ENCODE measurements at regions not wholly inside any gene's neighbourhood (a gene's known extent, or its start where the extent isn't known, plus 50 kb on each side); places are given as distances from the start of the nearest gene placed in this dataset.

GRCh38 chr6:93550551-93551276, 131.4 kb upstream of the EPHA7 start:
- CTCF ChIA-PET = no interaction called here

GRCh38 chr6:93549868-93550267, 130.5 kb upstream of the EPHA7 start:
- Mint-ChIP-seq H3K27me3 (no peaks in the 10 kb centered on the region), H3K4me1 (no peaks in the 10 kb centered on the region), H3K36me3 (no peaks in the 10 kb centered on the region), H3K27ac (no peak overlapping the region), H3K9me3 (ENCODE audit: low read depth) (peaks cover 4% of the 10 kb centered on the region), H3K4me3 (no peak overlapping the region)
- CTCF ChIA-PET = no interaction called here
- DNase-seq (no peak), ATAC-seq (no peak)

More at GRCh38 chr6:93550551-93551276, 131.4 kb upstream of the EPHA7 start:
- Mint-ChIP-seq H3K9me3 (ENCODE audit: low read depth) (peaks cover 4% of the 10 kb centered on the region), H3K4me1 (no peaks in the 10 kb centered on the region), H3K4me3 (no peak overlapping the region), H3K27me3 (no peaks in the 10 kb centered on the region), H3K36me3 (no peaks in the 10 kb centered on the region), H3K27ac (no peak overlapping the region)
- no peak for DNase-seq
- ATAC-seq = no peak

- no peaks in the 10 kb centered on the region for H3K4me1 Mint-ChIP-seq
- no peak overlapping the region for H3K27ac Mint-ChIP-seq
- CTCF ChIA-PET = no interaction called here
- DNase-seq (no peak), ATAC-seq (no peak)
- H3K27me3 Mint-ChIP-seq = no peaks in the 10 kb centered on the region
- H3K4me3 Mint-ChIP-seq = no peak overlapping the region
- no peaks in the 10 kb centered on the region for H3K36me3 Mint-ChIP-seq
- peaks cover 2% of the 10 kb centered on the region for H3K9me3 Mint-ChIP-seq (ENCODE audit: low read depth)
These were observed 105.5 kb upstream of the EPHA7 start for GRCh38 chr6:93524671-93525451.

DNA sequence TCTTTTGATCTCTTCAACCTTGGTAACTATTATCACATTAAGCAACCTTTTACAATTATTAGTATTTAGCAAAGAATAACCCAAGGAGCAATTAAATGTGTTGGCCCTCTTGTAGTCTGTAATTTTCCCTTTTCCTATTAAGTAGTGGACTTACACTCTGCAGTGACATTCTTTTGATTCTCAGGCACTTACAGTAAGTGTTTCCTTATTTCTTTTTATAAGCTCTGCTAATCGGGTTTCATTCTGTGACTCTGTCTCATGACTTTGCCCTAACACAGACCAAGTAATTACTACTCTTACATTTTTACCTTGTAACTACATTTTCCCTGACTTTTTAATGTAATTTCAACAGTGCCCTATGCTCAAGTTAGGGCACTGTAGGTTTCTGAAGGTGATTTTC, 104.0 kb upstream of the EPHA7 start:
- Mint-ChIP-seq H3K27me3 (no peaks in the 10 kb centered on the region), H3K4me1 (no peaks in the 10 kb centered on the region), H3K27ac (no peak overlapping the region), H3K9me3 (ENCODE audit: low read depth) (peaks cover 4% of the 10 kb centered on the region), H3K36me3 (no peaks in the 10 kb centered on the region), H3K4me3 (no peak overlapping the region)
- CTCF ChIA-PET = no interaction called here
- ATAC-seq (no peak), DNase-seq (no peak)

DNA sequence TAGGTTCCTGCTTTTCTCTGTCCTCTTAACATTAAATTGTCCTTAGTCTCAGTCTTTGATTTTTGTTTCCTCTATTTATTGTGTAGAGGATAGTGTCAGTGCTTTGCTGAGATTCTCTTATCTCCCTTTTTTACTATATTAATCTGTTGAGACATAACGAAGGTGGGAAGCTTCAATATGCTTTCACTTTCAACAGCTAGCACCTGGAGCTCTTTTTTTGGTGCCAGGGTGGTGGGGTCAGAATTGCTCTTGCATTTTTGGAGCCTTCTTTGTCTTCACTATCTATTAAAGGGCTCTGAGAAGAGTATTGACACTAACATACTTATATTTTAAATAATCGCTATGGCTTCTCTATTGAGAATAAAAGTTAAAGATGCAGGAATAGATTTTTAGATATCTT, 97.1 kb upstream of the EPHA7 start:
- peaks cover 9% of the 10 kb centered on the region for H3K9me3 Mint-ChIP-seq (ENCODE audit: low read depth)
- CTCF ChIA-PET = no interaction called here

GRCh38 chr6:93515736-93516135, 96.4 kb upstream of the EPHA7 start:
- CTCF ChIA-PET = no interaction called here
- Mint-ChIP-seq H3K4me3 (no peak overlapping the region), H3K27me3 (no peaks in the 10 kb centered on the region), H3K27ac (no peak overlapping the region), H3K36me3 (no peaks in the 10 kb centered on the region), H3K4me1 (no peaks in the 10 kb centered on the region), H3K9me3 (ENCODE audit: low read depth) (peaks cover 9% of the 10 kb centered on the region)
- no peak for DNase-seq
- no peak for ATAC-seq

More for the DNA sequence above, 97.1 kb upstream of the EPHA7 start:
- DNase-seq = no peak
- Mint-ChIP-seq H3K4me1 (no peaks in the 10 kb centered on the region), H3K4me3 (no peak overlapping the region), H3K27me3 (no peaks in the 10 kb centered on the region), H3K27ac (no peak overlapping the region), H3K36me3 (no peaks in the 10 kb centered on the region)
- no peak for ATAC-seq

DNA sequence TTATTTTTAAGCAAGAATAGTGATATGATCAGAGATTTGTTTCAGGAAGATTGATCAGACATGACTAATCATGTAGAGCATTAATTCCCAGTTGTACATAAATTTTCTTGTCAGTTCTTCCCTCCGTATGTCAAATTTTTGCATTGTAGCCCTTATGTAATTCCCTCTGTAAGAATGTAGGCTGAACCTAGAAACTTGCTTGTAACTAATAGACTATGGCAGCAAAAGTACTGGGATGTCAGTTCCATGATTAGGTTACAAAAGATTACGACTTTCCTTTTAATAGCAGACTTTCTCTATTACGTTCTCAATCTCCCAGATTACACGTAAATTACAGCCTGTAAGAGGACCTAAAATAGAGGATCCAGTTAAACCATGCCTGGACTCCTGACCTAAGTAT, 79.4 kb upstream of the EPHA7 start:
- Mint-ChIP-seq H3K4me3 (no peak overlapping the region), H3K27me3 (no peaks in the 10 kb centered on the region), H3K36me3 (no peaks in the 10 kb centered on the region), H3K4me1 (no peaks in the 10 kb centered on the region), H3K9me3 (ENCODE audit: low read depth) (no peaks in the 10 kb centered on the region), H3K27ac (no peak overlapping the region)
- ATAC-seq (no peak), DNase-seq (no peak)
- CTCF ChIA-PET = no interaction called here

GRCh38 chr6:93496548-93496947, 77.2 kb upstream of the EPHA7 start:
- H3K4me1 Mint-ChIP-seq = no peaks in the 10 kb centered on the region
- no peaks in the 10 kb centered on the region for H3K36me3 Mint-ChIP-seq
- no peak for DNase-seq
- H3K27me3 Mint-ChIP-seq = no peaks in the 10 kb centered on the region
- H3K27ac Mint-ChIP-seq = no peak overlapping the region
- no peak for ATAC-seq
- H3K9me3 Mint-ChIP-seq (ENCODE audit: low read depth) = no peaks in the 10 kb centered on the region
- H3K4me3 Mint-ChIP-seq = no peak overlapping the region
- CTCF ChIA-PET = no interaction called here

DNA sequence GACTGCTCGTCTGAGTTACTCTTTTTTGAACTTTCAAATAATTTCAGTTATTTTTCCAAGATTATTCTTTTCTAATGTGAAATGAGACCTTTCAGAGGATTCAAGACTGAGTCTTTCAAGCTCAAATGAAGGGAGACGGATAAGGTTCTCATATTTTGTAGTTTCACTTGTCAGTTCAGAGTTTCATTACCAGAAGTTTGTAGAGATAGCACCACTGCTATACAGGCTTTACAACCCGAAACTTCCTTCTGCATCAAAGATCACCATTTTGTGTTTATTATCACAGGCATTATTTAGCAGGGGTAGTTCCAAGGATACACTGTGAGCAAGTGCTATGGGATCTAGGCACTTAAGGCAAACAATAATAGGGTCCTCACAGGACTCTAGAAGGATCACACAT, 74.7 kb upstream of the EPHA7 start:
- no peaks in the 10 kb centered on the region for H3K9me3 Mint-ChIP-seq (ENCODE audit: low read depth)
- no peaks in the 10 kb centered on the region for H3K4me1 Mint-ChIP-seq
- DNase-seq (no peak), ATAC-seq (no peak)
- no peak overlapping the region for H3K27ac Mint-ChIP-seq
- H3K4me3 Mint-ChIP-seq = no peak overlapping the region
- CTCF ChIA-PET = no interaction called here
- no peaks in the 10 kb centered on the region for H3K27me3 Mint-ChIP-seq
- no peaks in the 10 kb centered on the region for H3K36me3 Mint-ChIP-seq

DNA sequence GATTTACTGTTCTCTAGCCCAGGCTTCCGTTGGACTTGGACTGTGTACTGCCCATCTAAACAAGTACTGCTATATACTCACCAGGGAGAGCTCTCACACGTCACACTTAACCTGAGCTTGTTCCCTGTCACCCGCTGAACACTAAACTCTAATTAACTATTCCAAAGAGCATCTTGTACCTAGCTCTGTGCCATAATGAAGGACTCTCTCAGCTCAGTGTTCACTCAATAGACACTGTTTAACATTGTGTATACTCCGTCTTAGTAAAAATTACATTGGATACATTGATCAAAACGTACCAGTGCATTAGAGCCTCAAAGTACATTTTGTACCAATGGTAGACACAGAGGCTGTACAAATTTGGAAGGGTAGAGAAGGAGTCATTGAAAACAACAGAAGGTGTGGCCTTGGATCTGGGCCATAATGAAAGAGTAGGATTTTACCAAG, 55.4 kb upstream of the EPHA7 start:
- DNase-seq (no peak), ATAC-seq (no peak)
- no peaks in the 10 kb centered on the region for H3K4me1 Mint-ChIP-seq
- no peak overlapping the region for H3K4me3 Mint-ChIP-seq
- no peaks in the 10 kb centered on the region for H3K36me3 Mint-ChIP-seq
- CTCF ChIA-PET = no interaction called here
- H3K27me3 Mint-ChIP-seq = no peaks in the 10 kb centered on the region
- no peak overlapping the region for H3K27ac Mint-ChIP-seq
- peaks cover 11% of the 10 kb centered on the region for H3K9me3 Mint-ChIP-seq (ENCODE audit: low read depth)

DNA sequence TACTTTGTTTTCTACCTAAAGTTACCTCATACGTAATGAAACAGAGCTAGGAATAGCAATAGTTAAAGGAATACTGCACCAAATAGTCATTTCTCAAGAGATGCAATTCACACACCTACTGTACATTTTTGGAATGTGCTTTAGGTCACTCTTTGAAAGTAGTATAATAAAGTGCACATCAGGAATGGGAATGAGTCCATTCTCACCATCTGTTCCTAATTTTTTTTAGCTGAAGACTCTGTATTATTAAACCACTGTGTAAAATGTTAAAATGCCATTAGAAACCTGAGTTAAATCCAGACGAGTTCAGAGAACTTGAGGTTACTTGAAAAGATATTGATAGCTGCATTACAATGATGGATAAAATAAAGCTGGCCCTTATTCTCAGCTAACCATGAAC, 51.9 kb upstream of the EPHA7 start:
- H3K36me3 Mint-ChIP-seq = no peaks in the 10 kb centered on the region
- no peaks in the 10 kb centered on the region for H3K4me1 Mint-ChIP-seq
- no peak for DNase-seq
- H3K9me3 Mint-ChIP-seq (ENCODE audit: low read depth) = peaks cover 11% of the 10 kb centered on the region
- CTCF ChIA-PET = no interaction called here
- H3K27me3 Mint-ChIP-seq = no peaks in the 10 kb centered on the region
- no peak overlapping the region for H3K27ac Mint-ChIP-seq
- ATAC-seq = no peak
- H3K4me3 Mint-ChIP-seq = no peak overlapping the region
